Lower lobe of right lung (tissue), 2 donors: ENCODE measurements at regions not wholly inside any gene's neighbourhood (a gene's known extent, or its start where the extent isn't known, plus 50 kb on each side); places are given as distances from the start of the nearest gene placed in this dataset.

Experiments
- ATAC-seq, 2 donors: fragments of 200-7000 bp; cut with Tn5 transposase; one replicate each; pipeline ENCODE4 v1.9.1; 2020 to 2022; ENCODE audit warnings: mild to moderate bottlenecking in 2 of 2, moderate library complexity in 2 of 2
- DNase-seq: peaks from one replicate; pipeline ENCODE4 v3.0.0-alpha.2; 2020
- H3K27ac ChIP-seq: fragments of 200-600 bp; one replicate; pipeline ENCODE4 v1.8.0; 2022
- H3K27me3 ChIP-seq: fragments of 200-600 bp; one replicate; pipeline ENCODE4 v1.8.0; 2022; ENCODE audit warnings: low read depth
- H3K36me3 ChIP-seq: fragments of 200-600 bp; one replicate; pipeline ENCODE4 v1.8.0; 2022; ENCODE audit warnings: mild to moderate bottlenecking
- H3K4me1 ChIP-seq: fragments of 200-600 bp; one replicate; pipeline ENCODE4 v1.8.0; 2022
- H3K4me3 ChIP-seq: fragments of 200-600 bp; one replicate; pipeline ENCODE4 v1.8.0; 2022; ENCODE audit warnings: mild to moderate bottlenecking
- H3K9me3 ChIP-seq: fragments of 200-600 bp; one replicate; pipeline ENCODE4 v1.8.0; 2022
- CTCF ChIP-seq: fragments of 200-600 bp; IDR thresholded peaks from one replicate; pipeline ENCODE4 v1.8.0; 2022; ENCODE audit warnings: antibody characterized with exemption, mild to moderate bottlenecking
- intact Hi-C: fragments of 100-400 bp; cut with DNase I; formaldehyde crosslinking; loops from one replicate; pipeline ENCODE4 v1.11.0; 2022
- donor health status: DM: no; HTN: yes; CAD: no; lungs with severe emphysema.

- Histone ChIP-seq H3K4me3 (no peak overlapping the region), H3K4me1 (peaks cover 7% of the 10 kb centered on the region), H3K9me3 (no peaks in the 10 kb centered on the region), H3K27ac (no peak overlapping the region), H3K36me3 (no peaks in the 10 kb centered on the region), H3K27me3 (no peaks in the 10 kb centered on the region)
- peak; percentile 48 for TF ChIP-seq CTCF
- ATAC-seq (peak; percentile 35 to 49), DNase-seq (no peak)
- intact Hi-C loops: no loop called here
These were observed 155.5 kb downstream of the PDGFRA start for GRCh38 chr4:54384563-54384962.

- no peak for ATAC-seq
- H3K27ac ChIP-seq: no peak overlapping the region
These were observed 157.1 kb downstream of the PDGFRA start for GRCh38 chr4:54386042-54386669.

GRCh38 chr4:54386693-54387092 lies 157.6 kb downstream of the PDGFRA start:
- no peak for TF ChIP-seq CTCF
- no peaks in the 10 kb centered on the region for H3K36me3 ChIP-seq
- H3K27ac ChIP-seq: no peak overlapping the region
- ATAC-seq (no peak), DNase-seq (no peak)
- intact Hi-C loops: no loop called here
- H3K4me3 ChIP-seq: no peak overlapping the region
- H3K4me1 ChIP-seq: peaks cover 7% of the 10 kb centered on the region
- H3K27me3 ChIP-seq: no peaks in the 10 kb centered on the region
- no peaks in the 10 kb centered on the region for H3K9me3 ChIP-seq

More at GRCh38 chr4:54386042-54386669, 157.1 kb downstream of the PDGFRA start:
- intact Hi-C loops: no loop called here
- no peaks in the 10 kb centered on the region for H3K36me3 ChIP-seq
- H3K4me1 ChIP-seq: peaks cover 7% of the 10 kb centered on the region
- no peaks in the 10 kb centered on the region for H3K27me3 ChIP-seq
- TF ChIP-seq CTCF: no peak
- no peak for DNase-seq
- H3K4me3 ChIP-seq: no peak overlapping the region
- no peaks in the 10 kb centered on the region for H3K9me3 ChIP-seq

GRCh38 chr4:54390670-54391069 lies 161.6 kb downstream of the PDGFRA start:
- no peak for TF ChIP-seq CTCF
- no peak overlapping the region for H3K4me3 ChIP-seq
- DNase-seq (peak; percentile 64), ATAC-seq (peak; percentile 87 to 93)
- intact Hi-C loops: no loop called here
- H3K27me3 ChIP-seq: no peaks in the 10 kb centered on the region
- no peaks in the 10 kb centered on the region for H3K36me3 ChIP-seq
- H3K27ac ChIP-seq: peak overlapping the region; percentile 8
- H3K9me3 ChIP-seq: no peaks in the 10 kb centered on the region
- H3K4me1 ChIP-seq: no peaks in the 10 kb centered on the region

- intact Hi-C loops: no loop called here
- no peak for TF ChIP-seq CTCF
- DNase-seq (no peak), ATAC-seq (no peak)
- H3K4me1 ChIP-seq: no peaks in the 10 kb centered on the region
- H3K4me3 ChIP-seq: no peak overlapping the region
- no peaks in the 10 kb centered on the region for H3K36me3 ChIP-seq
- H3K27ac ChIP-seq: no peak overlapping the region
- H3K27me3 ChIP-seq: no peaks in the 10 kb centered on the region
- H3K9me3 ChIP-seq: no peaks in the 10 kb centered on the region
These were observed 162.0 kb downstream of the PDGFRA start for GRCh38 chr4:54391104-54391503.
